HG03139 (cell line): ENCODE measurements at regions not wholly inside any gene's neighbourhood (a gene's known extent, or its start where the extent isn't known, plus 50 kb on each side); places are given as distances from the start of the nearest gene placed in this dataset.

Source experiments
- ATAC-seq: cut with Tn5 transposase; IDR thresholded peaks from one replicate; pipeline ENCODE4 v1.9.1; 2021; ENCODE audit not compliant: unreplicated experiment

DNA sequence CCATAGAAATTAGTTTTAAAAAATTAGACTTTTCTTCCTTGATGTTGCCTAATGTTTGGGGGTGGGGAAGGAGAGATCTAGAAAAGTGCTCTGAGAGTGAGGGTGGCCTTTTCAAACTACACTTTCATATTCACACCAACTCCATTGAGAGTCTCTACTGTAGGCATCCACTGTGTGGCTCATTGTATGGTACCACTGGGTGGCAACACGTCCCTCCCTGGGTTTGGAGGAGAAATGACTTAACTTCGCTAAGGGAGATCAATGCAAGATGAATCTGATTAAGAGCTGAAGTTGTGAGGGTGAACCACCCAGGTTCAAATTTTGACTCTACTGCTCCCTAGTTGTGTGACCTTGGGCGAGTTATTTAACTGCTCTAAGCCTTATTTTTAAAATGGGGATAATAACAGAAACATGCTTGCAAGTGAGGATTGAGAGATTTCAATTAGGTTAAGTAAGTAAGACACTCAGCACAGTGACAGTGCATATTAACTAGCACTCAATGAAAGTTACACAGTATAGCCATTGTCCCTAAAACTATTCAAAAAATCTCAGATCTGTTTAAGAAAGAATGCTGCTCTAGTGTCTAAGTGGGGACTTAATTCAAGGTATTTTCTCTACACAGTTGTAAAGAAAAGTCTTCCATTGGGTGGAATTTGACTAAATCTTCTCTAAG, 193.5 kb upstream of the CNR1 start:
- ATAC-seq, result no peak

DNA sequence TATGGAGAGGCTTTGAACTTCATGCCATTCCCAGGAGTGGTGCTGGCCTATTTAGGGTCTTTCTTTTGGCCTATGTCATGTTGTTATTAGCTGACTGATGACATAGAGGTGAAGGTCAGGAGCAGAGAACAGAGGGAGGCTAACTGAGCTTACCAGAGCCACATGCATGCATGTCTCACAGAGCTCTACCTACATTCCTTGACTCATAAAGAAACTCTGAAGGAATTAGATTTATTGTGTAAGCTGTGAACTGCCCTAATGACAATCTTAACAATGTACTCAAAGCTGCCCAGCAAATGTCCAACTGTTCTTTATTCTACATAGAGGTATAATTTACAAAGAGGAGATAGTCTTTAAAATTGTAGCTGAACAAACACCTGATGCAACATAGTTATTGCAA, 192.7 kb upstream of the CNR1 start:
- no peak for ATAC-seq

DNA sequence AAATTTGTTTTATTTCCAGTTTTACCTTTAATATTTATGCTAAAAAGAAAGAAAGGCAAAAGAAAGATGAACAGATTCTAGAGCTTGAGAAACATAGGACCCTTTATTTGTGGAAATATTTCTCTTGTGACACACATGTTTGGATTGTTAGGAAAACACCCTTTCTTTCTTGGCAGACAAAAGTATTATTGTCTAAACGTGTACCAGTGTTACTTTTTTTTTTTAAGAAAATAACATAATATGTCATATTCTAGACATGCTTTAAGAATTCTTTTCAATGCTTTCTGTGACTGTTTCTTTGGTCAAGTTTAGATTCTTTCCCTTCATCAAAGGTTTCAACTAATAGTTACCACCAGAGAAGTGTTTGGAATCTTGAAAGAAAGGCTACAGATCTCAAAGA, 183.4 kb upstream of the CNR1 start:
- ATAC-seq, result no peak

DNA sequence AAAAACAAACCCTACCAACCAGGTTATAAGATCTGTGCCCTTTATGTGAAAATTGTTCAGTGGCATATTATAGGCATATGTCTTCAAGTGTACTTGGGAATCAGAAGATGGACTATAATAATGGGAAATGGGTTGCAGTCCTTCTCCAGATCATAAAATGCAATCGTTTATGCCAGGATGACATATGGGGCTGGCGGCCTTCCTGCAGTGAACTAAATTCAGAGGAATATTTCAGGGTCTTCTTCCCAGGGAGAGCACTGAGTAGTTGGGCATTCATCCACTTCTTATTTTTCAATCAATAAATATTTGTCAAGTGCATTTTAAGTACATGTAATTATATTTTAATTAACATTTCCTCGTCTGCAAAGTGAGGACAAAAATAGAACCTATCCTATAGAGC, 176.2 kb upstream of the CNR1 start:
- no peak for ATAC-seq

DNA sequence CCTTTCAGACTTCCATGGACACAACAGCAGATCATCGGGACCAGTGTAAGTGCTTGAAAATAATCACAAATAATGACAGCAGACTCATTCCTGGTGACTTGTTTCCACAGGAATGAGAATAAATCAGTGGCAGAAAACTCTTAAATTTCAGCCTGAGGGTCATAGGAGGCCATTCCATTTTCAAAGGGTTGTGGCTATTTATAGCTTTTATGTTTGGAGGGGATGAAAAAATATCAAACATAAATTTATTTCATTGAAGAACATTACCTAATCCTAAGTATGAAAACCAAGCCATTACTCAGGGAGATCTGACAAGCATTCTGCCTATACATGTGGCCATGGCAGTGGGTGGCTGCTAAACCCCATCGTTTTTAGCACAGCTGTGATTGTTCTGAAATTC, 173.6 kb upstream of the CNR1 start:
- no peak for ATAC-seq

DNA sequence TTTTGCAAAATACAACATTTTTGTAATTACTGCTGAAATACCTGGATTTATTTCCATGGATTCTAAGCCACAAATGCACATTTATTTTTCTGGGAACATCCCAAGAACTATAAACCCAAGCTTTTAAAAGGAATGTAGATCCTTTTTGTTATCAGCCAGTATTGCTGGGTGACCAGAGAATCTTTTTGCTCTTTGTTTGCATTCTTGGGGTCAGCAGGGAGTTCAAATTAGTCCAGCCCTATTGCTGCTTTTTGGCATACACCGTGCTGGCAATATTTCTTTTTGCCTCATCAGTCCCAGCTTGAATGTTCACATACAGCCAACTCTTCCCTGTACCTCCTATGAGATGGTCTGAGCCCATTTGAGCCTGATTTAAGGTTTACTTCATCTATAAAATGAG, 155.2 kb upstream of the CNR1 start:
- ATAC-seq, result no peak

DNA sequence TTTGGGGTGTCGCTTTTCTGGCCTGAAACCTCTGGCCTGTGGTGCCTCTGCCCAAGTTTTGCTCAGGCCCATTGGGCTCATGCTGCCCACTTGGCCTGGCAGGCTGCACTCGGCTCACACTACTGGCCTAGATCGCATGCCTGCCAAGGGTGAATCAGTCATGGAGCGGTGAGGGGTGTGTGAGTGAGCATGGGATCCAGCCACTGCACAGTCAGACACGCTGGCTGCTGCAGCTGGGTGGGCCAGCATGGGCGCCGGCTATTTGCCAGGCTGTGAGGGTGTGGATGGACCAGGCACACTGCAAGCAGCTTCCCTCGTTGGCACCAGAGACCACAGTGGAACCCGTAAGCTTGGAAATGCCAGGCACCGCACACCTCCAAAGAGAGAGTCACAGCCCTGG, 145.4 kb upstream of the CNR1 start:
- ATAC-seq, result no peak

DNA sequence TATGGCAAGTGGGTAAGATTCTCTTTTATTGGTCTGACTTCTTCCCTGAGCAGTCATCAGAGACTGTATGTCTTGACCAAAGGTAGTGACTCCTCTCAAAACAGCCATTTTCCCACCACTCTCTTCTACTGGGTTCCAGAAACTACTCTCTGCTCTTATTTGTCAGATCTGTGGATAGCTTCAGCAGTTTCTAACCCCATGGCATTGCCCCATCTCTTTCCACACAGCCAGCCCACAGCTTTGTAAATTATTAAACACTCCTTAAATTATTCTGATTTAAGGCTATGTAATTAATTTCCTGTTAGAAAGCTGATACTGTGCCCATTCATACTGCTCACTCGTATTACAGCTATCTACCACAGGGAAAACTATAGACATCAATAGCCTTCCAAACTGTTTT, 138.4 kb upstream of the CNR1 start:
- no peak for ATAC-seq

DNA sequence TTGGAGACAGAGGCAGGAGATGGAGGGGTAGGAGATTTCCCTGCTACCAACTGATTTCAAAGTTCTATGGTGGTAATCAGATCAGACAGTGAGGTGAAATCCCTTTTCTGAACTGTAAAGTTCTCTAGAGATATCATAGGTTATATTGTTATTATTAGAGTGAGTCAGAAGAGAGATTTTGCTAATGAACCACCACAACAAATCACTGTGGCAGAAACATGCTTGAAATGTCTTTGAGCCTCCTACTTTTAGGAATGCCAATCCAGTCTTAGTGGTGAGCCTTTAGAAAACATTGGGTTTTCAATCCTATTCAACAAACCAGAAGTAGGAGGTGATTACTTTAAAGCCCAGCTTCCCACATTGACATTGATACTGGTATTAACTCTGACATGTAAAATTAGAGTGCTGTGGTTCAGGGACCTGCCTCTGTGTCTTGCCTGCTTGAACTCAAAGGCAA, 136.7 kb upstream of the CNR1 start:
- no peak for ATAC-seq

DNA sequence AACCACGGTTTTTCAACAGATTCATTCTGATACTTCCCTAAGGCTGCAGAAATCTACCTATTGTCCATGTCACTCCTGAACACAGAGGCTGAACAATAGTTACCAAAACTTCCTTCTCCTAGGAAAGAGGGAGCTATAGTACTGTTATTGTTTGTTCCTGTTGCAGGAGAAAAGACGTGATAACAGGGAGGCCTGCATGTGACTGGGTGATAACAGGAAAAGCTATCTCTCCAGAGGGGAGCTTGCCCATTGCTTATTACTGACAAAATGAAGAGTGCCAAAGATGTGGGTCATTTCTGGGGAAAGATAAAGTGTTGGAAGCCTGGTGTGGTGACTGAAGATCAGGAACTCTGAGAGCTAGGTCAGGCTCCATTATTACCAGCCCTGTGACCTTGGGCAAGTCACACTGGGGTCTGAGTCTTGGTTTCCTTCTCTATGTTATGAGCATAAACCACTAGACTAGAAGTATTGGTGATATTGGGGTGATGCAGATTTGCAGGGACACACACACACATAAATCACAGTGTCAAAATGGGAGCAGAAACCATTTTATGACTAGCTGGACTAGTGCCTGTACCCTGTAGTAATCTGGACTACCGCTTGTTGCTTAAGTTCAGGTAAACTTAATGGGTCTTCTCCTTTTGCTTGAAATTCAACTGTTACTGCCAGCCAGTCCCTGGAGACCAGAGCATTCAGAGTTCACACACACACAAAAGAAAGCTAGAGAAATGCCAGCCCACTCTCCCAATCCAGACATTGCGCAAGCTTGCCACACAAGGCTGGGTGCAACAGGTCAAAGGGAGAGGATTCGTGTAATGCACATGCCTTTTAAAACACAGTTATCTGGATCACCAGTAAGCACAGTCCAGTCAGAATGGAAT, 136.0 kb upstream of the CNR1 start:
- no peak for ATAC-seq

DNA sequence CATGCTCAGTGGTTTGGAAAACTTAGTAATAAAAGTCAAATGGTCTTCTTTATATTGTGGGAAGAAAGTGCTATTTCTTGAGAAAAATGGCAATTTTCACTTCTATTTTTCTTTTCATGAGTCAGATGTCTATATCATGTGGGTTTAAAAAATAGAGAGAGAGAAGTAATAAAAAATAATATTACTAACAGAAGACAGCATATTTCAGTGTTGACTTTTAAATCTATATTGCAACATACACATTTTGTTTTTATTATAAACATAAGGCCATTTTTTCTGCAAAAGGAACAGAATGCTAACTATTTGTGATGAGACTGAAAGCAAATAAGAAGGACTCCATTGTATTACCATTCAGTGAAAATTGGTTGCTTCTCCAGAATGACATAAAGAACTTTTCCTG, 135.1 kb upstream of the CNR1 start:
- ATAC-seq, result no peak

DNA sequence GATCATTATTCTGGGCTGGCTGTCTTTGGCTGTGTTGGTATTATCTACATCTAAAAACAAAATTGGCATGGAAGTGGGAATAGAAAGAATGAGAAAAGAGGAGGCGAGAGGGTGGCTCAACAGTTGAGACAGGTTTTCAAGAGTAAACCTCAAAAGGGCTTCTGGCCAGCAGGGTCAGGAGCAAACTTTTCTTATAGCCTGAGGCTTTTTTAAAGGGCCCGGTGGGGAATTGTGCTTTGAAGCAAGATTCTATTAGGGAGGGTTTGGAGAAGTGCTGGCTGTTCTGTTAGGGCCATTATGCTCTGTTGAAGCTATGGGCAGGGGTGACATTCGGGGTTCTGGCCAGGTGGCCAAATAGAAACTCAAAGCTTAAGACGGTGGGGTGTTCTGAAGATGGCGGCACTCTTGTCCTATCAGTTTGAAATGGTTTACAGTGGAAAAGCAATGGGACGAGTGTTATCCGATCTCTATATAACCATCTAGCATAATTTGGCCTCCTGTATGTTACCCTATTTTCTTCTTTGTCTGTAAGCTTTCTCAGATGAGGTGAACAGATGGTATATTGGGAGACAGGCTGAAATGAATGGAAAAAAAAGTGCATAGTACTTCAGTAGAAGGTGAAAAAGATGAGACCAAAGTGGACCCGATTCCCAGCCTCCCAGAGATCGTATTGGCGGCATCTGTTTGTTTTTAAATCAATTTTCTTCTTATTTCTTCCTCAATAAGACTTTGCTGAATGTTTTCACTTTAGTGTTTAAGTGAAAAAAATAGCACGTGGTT, 132.1 kb upstream of the CNR1 start:
- no peak for ATAC-seq

DNA sequence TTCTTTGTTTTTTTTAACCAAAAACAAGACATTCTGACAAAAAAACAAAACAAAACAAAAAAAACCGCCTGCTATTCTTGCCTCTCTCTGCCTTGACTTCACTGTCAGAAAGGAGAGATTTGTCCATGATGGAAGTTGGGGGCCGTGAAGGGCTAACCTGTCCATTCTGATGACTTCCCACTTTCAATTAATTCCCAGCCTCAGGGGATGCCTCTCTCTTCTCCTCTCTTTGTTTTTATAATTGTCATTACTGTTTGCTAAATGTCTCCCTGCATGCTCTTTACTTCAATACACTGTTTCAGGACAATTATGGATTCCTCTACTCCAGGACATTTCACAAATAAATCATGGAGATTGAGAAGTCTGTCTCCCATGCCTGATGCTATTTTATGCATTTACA, 130.5 kb upstream of the CNR1 start:
- no peak for ATAC-seq

DNA sequence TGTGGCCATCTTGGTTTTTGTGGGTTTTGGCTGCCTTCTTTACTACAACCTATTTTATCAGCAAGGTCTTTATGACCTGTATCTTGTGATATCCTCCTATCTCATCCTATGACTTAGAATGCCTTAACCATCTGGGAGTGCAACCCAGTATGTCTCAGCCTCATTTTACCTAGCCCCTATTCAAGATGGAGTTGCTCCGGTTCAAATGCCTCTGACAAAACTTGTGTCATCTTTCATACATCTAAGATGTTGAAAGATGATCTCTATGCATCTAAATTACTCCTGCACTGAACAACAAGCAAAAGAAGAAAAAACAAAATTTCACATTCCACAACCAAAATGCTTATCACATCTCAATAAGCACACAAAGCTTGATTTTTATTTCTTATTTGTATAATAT, 129.5 kb upstream of the CNR1 start:
- no peak for ATAC-seq

DNA sequence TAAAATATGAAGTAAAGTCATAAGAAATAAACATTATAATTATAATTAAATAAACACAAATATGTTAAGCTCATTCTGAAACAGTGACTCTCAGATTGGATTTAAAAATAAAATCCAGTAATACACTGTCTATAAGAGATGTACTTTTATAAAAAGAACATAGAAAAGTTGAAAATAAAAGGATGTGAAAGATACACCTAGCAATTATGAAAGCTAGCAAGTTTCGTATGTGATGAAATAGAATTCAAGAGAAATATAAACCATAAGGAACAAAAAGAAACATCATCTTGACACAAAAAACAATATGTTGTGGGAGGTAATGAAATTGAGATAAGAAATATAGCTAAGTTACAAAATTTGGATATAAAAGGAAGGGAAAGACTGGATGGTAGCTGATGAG, 128.6 kb upstream of the CNR1 start:
- no peak for ATAC-seq

DNA sequence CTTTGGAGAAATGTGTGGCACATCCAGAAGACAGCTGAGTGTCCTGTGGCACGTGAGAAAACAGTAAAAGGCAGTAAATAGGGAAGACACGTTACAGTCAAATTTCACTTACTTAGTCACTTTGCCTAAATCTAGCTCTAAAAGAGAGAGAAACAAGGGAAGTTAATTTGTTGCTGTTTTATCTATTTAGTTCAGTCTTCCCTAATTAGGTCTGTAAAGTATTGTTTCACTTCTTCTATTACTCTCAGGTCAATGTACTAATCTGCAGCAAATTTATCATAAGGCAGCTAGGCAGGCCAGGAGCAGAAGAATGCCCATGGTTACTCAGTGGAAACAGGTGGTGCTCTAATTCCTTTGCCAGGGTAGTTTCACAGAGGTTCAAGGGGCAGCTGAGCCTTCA, 124.3 kb upstream of the CNR1 start:
- ATAC-seq, result no peak

DNA sequence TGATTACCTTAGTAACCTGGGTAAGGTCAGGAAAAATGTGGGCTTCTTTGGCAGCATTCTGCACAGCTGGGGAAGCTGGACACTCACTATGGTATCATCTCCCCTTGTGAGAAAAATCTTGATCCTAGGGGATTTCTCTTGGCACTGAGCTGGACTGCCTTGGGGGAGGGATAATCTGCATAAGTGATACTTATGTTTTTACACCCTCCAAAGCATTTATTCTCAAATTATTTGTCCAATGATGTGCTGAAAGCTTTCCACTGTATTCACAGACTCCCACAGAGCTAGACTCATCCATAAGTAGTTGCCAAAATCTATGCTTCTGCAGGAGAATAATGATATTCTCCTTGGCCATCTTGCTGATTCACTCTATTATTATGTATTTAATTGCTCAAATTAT, 121.5 kb upstream of the CNR1 start:
- ATAC-seq, result no peak

DNA sequence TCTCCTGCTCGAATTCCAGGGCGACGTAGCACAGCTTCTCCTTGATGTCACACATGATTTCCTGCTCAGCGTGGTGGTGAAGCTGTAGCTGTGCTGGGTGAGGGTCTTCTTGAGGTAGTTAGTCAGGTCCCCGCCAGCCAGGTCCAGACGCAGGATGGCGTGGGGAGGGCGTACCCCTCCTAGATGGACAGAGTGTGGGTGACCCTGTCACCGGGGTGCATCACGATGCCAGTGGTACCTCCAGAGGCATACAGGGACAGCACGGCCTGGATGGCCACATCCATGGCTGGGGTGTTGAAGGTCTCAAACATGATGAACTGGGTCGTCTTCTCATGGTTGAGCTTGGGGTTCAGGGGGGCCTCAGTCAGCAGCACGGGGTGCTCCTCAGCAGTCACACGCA, 110.2 kb upstream of the CNR1 start:
- no peak for ATAC-seq

DNA sequence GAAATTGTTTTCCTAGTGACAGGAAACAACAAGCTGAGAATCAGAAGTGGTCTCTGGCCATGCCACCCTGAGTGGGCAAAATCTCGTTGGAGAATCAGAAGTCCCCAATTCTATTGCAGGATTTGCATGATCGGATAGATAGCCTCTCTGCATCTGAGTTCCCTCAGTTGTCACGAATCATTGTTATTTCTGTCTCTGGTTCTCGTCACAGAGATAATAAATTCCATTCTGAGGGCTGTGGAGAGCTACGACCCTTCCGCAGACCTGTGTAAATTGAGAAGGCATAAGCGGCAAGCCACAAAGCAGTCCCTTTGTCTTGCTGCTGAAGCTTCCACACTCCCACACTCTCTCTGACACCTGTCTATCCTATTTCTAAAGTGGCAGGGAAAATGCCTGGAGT, 102.4 kb upstream of the CNR1 start:
- ATAC-seq, result no peak

DNA sequence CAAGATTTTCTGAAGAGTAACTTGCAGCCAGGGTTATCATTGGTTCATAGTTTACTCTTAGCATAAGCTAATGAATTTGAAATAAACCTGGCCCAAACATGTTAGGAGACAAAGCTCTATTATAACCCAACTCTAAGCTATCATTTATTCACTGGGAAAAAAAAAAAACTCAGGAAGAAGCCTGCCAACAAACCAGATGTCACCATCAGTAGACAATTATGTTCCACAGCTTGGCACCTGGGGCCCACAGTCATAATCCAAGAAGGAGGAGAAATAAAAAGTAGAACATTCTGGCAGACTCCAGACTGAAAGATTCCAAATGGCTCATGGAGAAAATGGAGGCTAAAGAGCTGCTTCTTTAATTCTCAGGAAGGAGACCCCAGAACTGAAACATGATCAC, 100.0 kb upstream of the CNR1 start:
- ATAC-seq, result no peak

DNA sequence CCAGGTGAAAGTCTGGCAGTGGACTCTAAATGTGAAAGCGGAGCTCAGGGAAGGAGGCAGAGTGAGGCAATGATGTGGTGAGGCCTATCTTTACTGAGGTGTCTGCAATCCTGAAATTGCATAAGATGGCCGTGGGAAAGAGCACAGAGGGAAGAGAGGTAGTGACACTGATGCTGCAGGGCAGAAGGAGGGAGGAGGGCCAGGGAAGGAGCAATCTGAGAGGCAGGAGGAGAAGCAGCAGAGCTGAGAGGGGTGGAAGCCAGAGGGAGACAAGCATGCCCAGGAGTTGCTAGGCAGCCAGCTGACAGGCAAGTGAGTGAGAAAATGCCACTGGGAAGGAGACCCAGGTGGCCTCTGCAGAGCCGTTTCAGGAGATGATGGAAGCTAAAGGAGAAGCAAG, 97.4 kb upstream of the CNR1 start:
- ATAC-seq, result no peak

DNA sequence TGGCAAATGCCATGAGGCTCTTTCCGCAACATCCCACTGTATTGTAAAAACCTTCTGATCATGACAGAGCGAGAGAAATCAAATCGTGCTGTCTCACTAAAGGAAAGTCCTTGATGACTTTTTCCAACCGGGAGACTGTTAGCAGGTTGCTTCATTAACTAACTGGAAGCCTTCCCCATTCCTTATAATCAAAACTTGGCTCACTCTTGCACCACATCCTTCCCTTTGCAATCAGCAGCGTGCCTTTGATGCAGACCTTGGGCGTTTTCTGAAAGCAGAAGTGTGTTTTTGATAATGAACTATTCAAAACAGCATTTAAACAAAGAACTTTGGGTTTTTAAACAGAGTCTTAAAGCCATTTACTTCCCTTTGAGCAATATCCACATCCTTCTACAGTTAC, 96.2 kb upstream of the CNR1 start:
- no peak for ATAC-seq
